GM23338 (cell line): ENCODE measurements at regions not wholly inside any gene's neighbourhood (a gene's known extent, or its start where the extent isn't known, plus 50 kb on each side); places are given as distances from the start of the nearest gene placed in this dataset.

Experiments used
- ATAC-seq: fragments of 200-7000 bp; cut with Tn5 transposase; 3 replicates; pipeline ENCODE4 v1.9.1; 2020
- DNase-seq: peaks from one replicate; pipeline ENCODE4 v3.0.0-alpha.2; 2015; ENCODE audit warnings: low spot score
- H2AFZ ChIP-seq: fragments of 200-600 bp; sonication (generic); 2 replicates; pipeline ENCODE4 v1.8.0; 2016; ENCODE audit warnings: antibody characterized with exemption, mild to moderate bottlenecking, moderate library complexity
- H3F3A ChIP-seq: fragments of 200-600 bp; sonication (generic); replicated peaks from 2 replicates; pipeline ENCODE4 v1.8.0; 2017; ENCODE audit warnings: antibody characterized with exemption, mixed run types, low read depth
- H3K27ac ChIP-seq: fragments of 200-600 bp; sonication (generic); 2 replicates; pipeline ENCODE4 v1.6.1; 2016; ENCODE audit warnings: low read depth
- H3K27me3 ChIP-seq: fragments of 200-600 bp; sonication (generic); 2 replicates; pipeline ENCODE4 v1.8.0; 2016; ENCODE audit warnings: mild to moderate bottlenecking, mixed run types, moderate library complexity; ENCODE audit not compliant: insufficient read depth
- H3K36me3 ChIP-seq: fragments of 200-600 bp; sonication (generic); 2 replicates; pipeline ENCODE4 v1.8.0; 2016; ENCODE audit warnings: mild to moderate bottlenecking; ENCODE audit not compliant: insufficient read depth
- H3K4me1 ChIP-seq: fragments of 200-600 bp; sonication (generic); 2 replicates; pipeline ENCODE4 v1.8.0; 2016; ENCODE audit warnings: mild to moderate bottlenecking, moderate library complexity; ENCODE audit not compliant: insufficient read depth
- H3K4me2 ChIP-seq: fragments of 200-600 bp; sonication (generic); 2 replicates; pipeline ENCODE4 v1.7.1; 2017; ENCODE audit warnings: mixed run types
- H3K4me3 ChIP-seq: fragments of 200-600 bp; sonication (generic); 2 replicates; pipeline ENCODE4 v1.6.1; 2016; ENCODE audit warnings: mixed run types
- H3K79me2 ChIP-seq: fragments of 200-600 bp; sonication (generic); replicated peaks from 2 replicates; pipeline ENCODE4 v1.8.0; 2017; ENCODE audit warnings: mild to moderate bottlenecking; ENCODE audit not compliant: insufficient read depth
- H3K9me2 ChIP-seq: fragments of 200-600 bp; sonication (generic); 2 replicates; pipeline ENCODE4 v1.8.0; 2017; ENCODE audit not compliant: insufficient read depth
- H4K20me1 ChIP-seq: fragments of 200-600 bp; sonication (generic); replicated peaks from 2 replicates; pipeline ENCODE4 v1.8.0; 2017; ENCODE audit warnings: mild to moderate bottlenecking; ENCODE audit not compliant: insufficient read depth
- H3K27ac Mint-ChIP-seq: 2 replicates; pipeline ENCODE4 v1.8.0; 2020; ENCODE audit warnings: inconsistent platforms, mild to moderate bottlenecking, moderate library complexity, mixed read lengths
- H3K27me3 Mint-ChIP-seq: 3 replicates; pipeline ENCODE4 v1.8.0; 2022; ENCODE audit warnings: low read depth, mild to moderate bottlenecking, moderate library complexity, mixed read lengths, inconsistent platforms; ENCODE audit not compliant: insufficient read depth, poor library complexity
- H3K36me3 Mint-ChIP-seq: 3 replicates; pipeline ENCODE4 v1.8.0; 2021; ENCODE audit warnings: low read depth, mild to moderate bottlenecking, inconsistent platforms, moderate library complexity, mixed read lengths
- H3K4me1 Mint-ChIP-seq: 3 replicates; pipeline ENCODE4 v1.8.0; 2020; ENCODE audit warnings: mild to moderate bottlenecking, inconsistent platforms, mixed read lengths
- H3K4me3 Mint-ChIP-seq: 3 replicates; pipeline ENCODE4 v1.8.0; 2021; ENCODE audit warnings: moderate library complexity, mild to moderate bottlenecking, inconsistent platforms, mixed read lengths
- H3K9me3 Mint-ChIP-seq: 3 replicates; pipeline ENCODE4 v1.8.0; 2020; ENCODE audit warnings: moderate library complexity, mild to moderate bottlenecking, inconsistent platforms, mixed read lengths
- CTCF ChIP-seq, 2 experiments: fragments of 200-600 bp in 1 of 2; sonication (generic) in 1 of 2; conservative IDR thresholded peaks; 2 replicates each; pipeline versions ENCODE4 v1.5.1 to v1.6.1; 2016 to 2017; ENCODE audit warnings: antibody characterized with exemption in 2 of 2, low read depth in 2 of 2, mild to moderate bottlenecking in 2 of 2, moderate library complexity in 1 of 2
- ETS1 ChIP-seq: IDR thresholded peaks from 2 replicates; pipeline ENCODE4 v1.6.1; 2016; ENCODE audit warnings: antibody characterized with exemption
- EZH2 ChIP-seq: fragments of 200-600 bp; sonication (generic); IDR thresholded peaks from one replicate; pipeline ENCODE4 v1.8.0; 2017; ENCODE audit warnings: antibody characterized with exemption, mild to moderate bottlenecking, low read depth; ENCODE audit not compliant: unreplicated experiment
- EZH2phosphoT487 ChIP-seq: fragments of 200-600 bp; sonication (generic); IDR thresholded peaks from one replicate; pipeline ENCODE4 v1.8.1; 2018; ENCODE audit warnings: antibody characterized with exemption; ENCODE audit not compliant: unreplicated experiment
- JUNB ChIP-seq: IDR thresholded peaks from one replicate; pipeline ENCODE4 v1.6.1; 2016; ENCODE audit warnings: antibody characterized with exemption; ENCODE audit not compliant: unreplicated experiment
- POLR2AphosphoS5 ChIP-seq: IDR thresholded peaks from 2 replicates; pipeline ENCODE4 v1.6.1; 2016; ENCODE audit warnings: antibody characterized with exemption, low read depth
- STAT1 ChIP-seq: IDR thresholded peaks from one replicate; pipeline ENCODE4 v1.6.1; 2016; ENCODE audit warnings: antibody characterized with exemption; ENCODE audit not compliant: unreplicated experiment
- ZNF114 ChIP-seq: fragments of 250-450 bp; sonication (Bioruptor Pico); IDR thresholded peaks from 2 replicates; pipeline ENCODE4 v1.5.0; 2020; ENCODE audit warnings: mild to moderate bottlenecking, moderate library complexity
- ZNF331 ChIP-seq: fragments of 250-450 bp; sonication (Bioruptor Pico); IDR thresholded peaks from 2 replicates; pipeline ENCODE4 v1.5.0; 2020; ENCODE audit warnings: low read depth, mild to moderate bottlenecking, moderate library complexity

GRCh38 chr12:86698641-86698980 lies 442.4 kb upstream of the MGAT4C start (continued):
- TF ChIP-seq ZNF114 (CRISPR knock-in tag) = no peak
- TF ChIP-seq POLR2AphosphoS5 = no peak

- H3K4me3 Mint-ChIP-seq = no peak overlapping the region
- H3F3A ChIP-seq = no peaks in the 10 kb centered on the region
- no peak for ATAC-seq
- no peaks in the 10 kb centered on the region for H4K20me1 ChIP-seq
- no peaks in the 10 kb centered on the region for H3K36me3 Mint-ChIP-seq
- DNase-seq = no peak
- TF ChIP-seq EZH2phosphoT487 (no peak), EZH2 (no peak), ZNF114 (CRISPR knock-in tag) (no peak)
- H3K79me2 ChIP-seq = no peaks in the 10 kb centered on the region
- no peak overlapping the region for H3K27ac Mint-ChIP-seq
- no peak overlapping the region for H2AFZ ChIP-seq
- H3K27me3 ChIP-seq = no peaks in the 10 kb centered on the region
- no peaks in the 10 kb centered on the region for H3K9me3 Mint-ChIP-seq
- H3K36me3 ChIP-seq = no peaks in the 10 kb centered on the region
- H3K27ac ChIP-seq = no peak overlapping the region
- no peaks in the 10 kb centered on the region for H3K27me3 Mint-ChIP-seq
- no peak overlapping the region for H3K4me2 ChIP-seq
- no peaks in the 10 kb centered on the region for H3K4me1 Mint-ChIP-seq
- no peak overlapping the region for H3K4me3 ChIP-seq
- H3K4me1 ChIP-seq = no peaks in the 10 kb centered on the region
- H3K9me2 ChIP-seq = no peaks in the 10 kb centered on the region
Measured at GRCh38 chr12:86697916-86698640, 441.9 kb upstream of the MGAT4C start.

DNA sequence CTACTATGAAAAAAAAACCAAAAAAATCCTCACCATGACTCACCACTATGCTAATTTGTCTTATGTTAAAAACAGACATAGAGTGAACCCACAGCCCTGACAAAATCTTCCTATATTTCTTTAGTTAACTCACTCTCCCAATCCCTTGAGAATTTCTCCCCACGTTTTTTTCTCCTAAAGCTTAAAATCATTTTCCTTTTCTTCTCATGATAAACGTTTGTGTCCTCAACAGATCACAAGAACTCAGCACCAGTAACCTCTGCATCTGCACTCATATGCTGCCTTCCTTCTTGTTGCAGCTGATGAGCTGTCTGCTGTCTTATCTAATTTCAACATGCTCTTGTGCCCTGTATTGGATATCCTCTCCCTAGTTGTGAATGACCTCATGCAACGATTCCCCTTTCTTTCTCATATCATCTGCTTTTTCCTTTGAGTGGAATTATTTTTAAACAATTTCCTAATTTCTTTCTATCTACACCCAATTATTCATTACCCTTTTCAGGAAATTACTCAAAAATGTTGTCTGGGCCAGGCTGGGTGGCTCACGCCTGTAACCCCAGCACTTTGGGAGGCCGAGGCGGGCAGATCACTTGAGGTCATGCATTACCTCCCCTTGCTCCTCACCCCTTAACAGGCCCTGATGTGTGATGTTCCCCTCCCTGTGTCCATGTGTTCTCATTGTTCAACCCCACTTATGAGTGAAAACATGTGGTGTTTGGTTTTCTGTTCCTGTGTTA lies 427.5 kb upstream of the MGAT4C start:
- Mint-ChIP-seq H3K27me3 (peaks cover 2% of the 10 kb centered on the region), H3K4me3 (no peak overlapping the region), H3K9me3 (peaks cover 28% of the 10 kb centered on the region), H3K27ac (peak overlapping the region; percentile 37), H3K36me3 (peaks cover 6% of the 10 kb centered on the region; the same call in 1 of the 3 replicates), H3K4me1 (peaks cover 6% of the 10 kb centered on the region; the same call in 2 of the 3 replicates)
- ATAC-seq (no peak), DNase-seq (no peak)
- TF ChIP-seq JUNB (no peak), ETS1 (no peak), STAT1 (no peak), EZH2phosphoT487 (no peak), EZH2 (no peak), CTCF (conservative IDR thresholded peaks at IDR 0.05; ENCODE audit: low read depth in 2 of 2) (no peak), ZNF331 (CRISPR knock-in tag) (no peak)
- H4K20me1 ChIP-seq = no peaks in the 10 kb centered on the region
- H3K4me1 ChIP-seq = no peaks in the 10 kb centered on the region
- peaks cover 3% of the 10 kb centered on the region; the same call in 1 of the 2 replicates for H3K9me2 ChIP-seq
- no peak overlapping the region for H3K4me2 ChIP-seq
- no peak overlapping the region for H3K4me3 ChIP-seq
- H3K27me3 ChIP-seq = no peaks in the 10 kb centered on the region
- no peaks in the 10 kb centered on the region for H3F3A ChIP-seq
- no peaks in the 10 kb centered on the region for H3K79me2 ChIP-seq
- H2AFZ ChIP-seq = peak overlapping the region; percentile 1; the same call in 1 of the 2 replicates
- no peak overlapping the region for H3K27ac ChIP-seq
- H3K36me3 ChIP-seq = no peaks in the 10 kb centered on the region
